ENCODE measurements at regions not wholly inside any gene's neighbourhood (a gene's known extent, or its start where the extent isn't known, plus 50 kb on each side); places are given as distances from the start of the nearest gene placed in this dataset.

GRCh38 chr2:160940271-160940670, 220.0 kb upstream of the TANK start:
- H3K27ac ChIP-seq = peak overlapping the region in 1 of 4 donors; percentile 10
- 87 to 90% methylated on average over 1 of the region's 1 CpG for WGBS, 2 donors
- no peak overlapping the region for H3K4me3 ChIP-seq
- no peaks in the 10 kb centered on the region for H3K36me3 ChIP-seq
- no peak for DNase-seq (ENCODE audit: low spot score in 2 of 2)
- TF ChIP-seq CTCF (IDR thresholded peaks at IDR 0.05) (no peak), POLR2A (IDR thresholded peaks at IDR 0.05) (no peak)
- peaks cover 0 to 13% (median 0%) of the 10 kb centered on the region in 4 donors for H3K4me1 ChIP-seq
- no peaks in the 10 kb centered on the region for H3K27me3 ChIP-seq
- no peaks in the 10 kb centered on the region for H3K9me3 ChIP-seq

- H3K4me3 ChIP-seq = no peak overlapping the region
- H3K9me3 ChIP-seq = no peaks in the 10 kb centered on the region
- no peaks in the 10 kb centered on the region for H3K27me3 ChIP-seq
- H3K27ac ChIP-seq = peak overlapping the region in 1 of 4 donors; percentile 10
- peaks cover 0 to 13% (median 0%) of the 10 kb centered on the region in 4 donors for H3K4me1 ChIP-seq
- 67 to 82% methylated on average over 2 of the region's 2 CpGs for WGBS, 2 donors
- no peaks in the 10 kb centered on the region for H3K36me3 ChIP-seq
- TF ChIP-seq POLR2A (IDR thresholded peaks at IDR 0.05) (no peak), EP300 (IDR thresholded peaks at IDR 0.05) (no peak), CTCF (IDR thresholded peaks at IDR 0.05) (no peak)
- DNase-seq (ENCODE audit: low spot score in 2 of 2) = no peak
Measured at GRCh38 chr2:160940699-160941098, 219.5 kb upstream of the TANK start.

DNA sequence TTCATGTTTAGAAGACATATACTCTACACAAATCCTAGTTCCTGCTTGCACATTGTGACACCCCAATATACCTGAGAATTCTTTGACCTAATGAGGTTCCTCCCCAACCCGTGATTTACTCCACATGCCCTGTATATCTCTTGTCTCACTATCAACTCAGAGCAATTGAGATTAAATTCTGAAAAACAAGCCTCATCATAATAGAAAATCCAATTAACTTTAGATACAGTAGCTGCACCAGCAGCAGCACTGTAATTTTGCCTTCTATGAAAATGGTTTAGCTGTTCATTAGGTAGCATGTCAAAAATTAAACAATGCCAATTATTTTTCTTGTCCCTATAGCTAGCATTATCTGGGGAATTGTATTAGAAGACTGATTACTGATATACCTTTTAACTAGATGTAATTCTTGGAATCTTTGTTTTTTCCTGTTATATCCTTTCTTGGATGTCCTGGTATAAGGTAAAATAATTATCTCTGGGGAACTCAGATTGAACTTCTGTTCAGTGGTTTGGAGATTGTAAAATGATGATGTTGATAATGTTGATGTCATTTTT, 218.9 kb upstream of the TANK start:
- TF ChIP-seq CTCF (IDR thresholded peaks at IDR 0.05) = no peak
- TF ChIP-seq EP300 (IDR thresholded peaks at IDR 0.05) = no peak
- TF ChIP-seq POLR2A (IDR thresholded peaks at IDR 0.05) = no peak
- H3K36me3 ChIP-seq = no peaks in the 10 kb centered on the region
- H3K4me3 ChIP-seq = no peak overlapping the region
- peaks cover 0 to 13% (median 0%) of the 10 kb centered on the region in 4 donors for H3K4me1 ChIP-seq
- H3K27me3 ChIP-seq = no peaks in the 10 kb centered on the region
- 74 to 88% methylated on average over 1 of the region's 1 CpG for WGBS, 2 donors
- no peak overlapping the region for H3K27ac ChIP-seq
- no peaks in the 10 kb centered on the region for H3K9me3 ChIP-seq
- no peak for DNase-seq (ENCODE audit: low spot score in 2 of 2)

DNA sequence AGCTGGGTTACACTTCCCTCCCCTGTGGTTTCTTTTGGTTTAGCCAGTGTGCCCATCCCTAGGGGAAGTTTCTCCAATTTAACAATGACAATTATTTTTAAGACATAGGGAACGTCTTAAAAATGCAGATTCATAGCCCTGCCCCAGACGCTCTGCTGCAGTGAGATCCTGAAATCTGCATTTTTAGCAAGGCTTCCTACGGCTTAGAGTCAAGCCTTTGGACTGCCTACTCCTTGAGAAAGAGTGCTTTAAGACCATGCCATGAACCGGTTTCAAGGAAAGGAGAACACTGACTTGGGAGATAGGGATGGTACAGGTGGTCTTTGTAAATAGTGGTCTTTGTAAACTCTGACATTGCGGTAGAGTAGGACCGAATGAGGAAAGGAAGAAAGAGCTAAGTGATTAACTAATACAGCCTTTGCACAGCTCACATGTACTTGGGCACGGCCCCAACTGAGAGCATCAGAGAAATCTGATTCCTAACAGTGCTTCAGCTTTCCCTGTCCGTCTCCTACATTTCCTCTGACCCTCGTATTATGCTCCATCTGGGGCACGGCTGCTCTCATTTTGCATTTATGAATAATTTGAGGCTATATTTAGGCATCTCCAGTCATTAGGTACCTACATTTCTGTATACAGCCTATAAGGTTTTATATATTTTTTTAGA, 217.6 kb upstream of the TANK start:
- Histone ChIP-seq H3K4me3 (no peak overlapping the region), H3K9me3 (no peaks in the 10 kb centered on the region), H3K27me3 (no peaks in the 10 kb centered on the region), H3K36me3 (no peaks in the 10 kb centered on the region), H3K27ac (no peak overlapping the region), H3K4me1 (peaks cover 0 to 13% (median 0%) of the 10 kb centered on the region in 4 donors)
- 74 to 76% methylated on average over 10 of the region's 10 CpGs for WGBS, 2 donors
- TF ChIP-seq CTCF (IDR thresholded peaks at IDR 0.05) (no peak), POLR2A (IDR thresholded peaks at IDR 0.05) (no peak), EP300 (IDR thresholded peaks at IDR 0.05) (no peak)
- no peak for DNase-seq (ENCODE audit: low spot score in 2 of 2)

- H3K27me3 ChIP-seq = no peaks in the 10 kb centered on the region
- TF ChIP-seq POLR2A (IDR thresholded peaks at IDR 0.05) (no peak), EP300 (IDR thresholded peaks at IDR 0.05) (no peak), CTCF (IDR thresholded peaks at IDR 0.05) (no peak)
- no peaks in the 10 kb centered on the region for H3K9me3 ChIP-seq
- H3K4me1 ChIP-seq = peaks cover 0 to 13% (median 0%) of the 10 kb centered on the region in 4 donors
- no peak for DNase-seq (ENCODE audit: low spot score in 2 of 2)
- no peaks in the 10 kb centered on the region for H3K36me3 ChIP-seq
- WGBS, 2 donors = 89 to 97% methylated on average over 3 of the region's 3 CpGs
- no peak overlapping the region for H3K27ac ChIP-seq
- no peak overlapping the region for H3K4me3 ChIP-seq
Measured at GRCh38 chr2:160943414-160943813, 216.8 kb upstream of the TANK start.

Measured in tibial nerve (tissue), 4 donors.